Upper lobe of right lung (tissue), 1 donor: ENCODE measurements at regions not wholly inside any gene's neighbourhood (a gene's known extent, or its start where the extent isn't known, plus 50 kb on each side); places are given as distances from the start of the nearest gene placed in this dataset.

Source experiments
- ATAC-seq: fragments of 200-7000 bp; cut with Tn5 transposase; one replicate; pipeline ENCODE4 v1.9.1; 2020; ENCODE audit warnings: mild to moderate bottlenecking, moderate library complexity
- DNase-seq: peaks from one replicate; pipeline ENCODE4 v3.0.0-alpha.2; 2020
- H3K27ac ChIP-seq: fragments of 200-600 bp; one replicate; pipeline ENCODE4 v1.8.0; 2022
- H3K27me3 ChIP-seq: fragments of 200-600 bp; one replicate; pipeline ENCODE4 v1.8.0; 2022; ENCODE audit warnings: mild to moderate bottlenecking
- H3K36me3 ChIP-seq: fragments of 200-600 bp; one replicate; pipeline ENCODE4 v1.8.0; 2022
- H3K4me1 ChIP-seq: fragments of 200-600 bp; one replicate; pipeline ENCODE4 v1.8.0; 2022
- H3K4me3 ChIP-seq: fragments of 200-600 bp; one replicate; pipeline ENCODE4 v1.8.0; 2022; ENCODE audit warnings: mild to moderate bottlenecking
- H3K9me3 ChIP-seq: fragments of 200-600 bp; one replicate; pipeline ENCODE4 v1.8.0; 2022
- intact Hi-C: fragments of 100-400 bp; cut with DNase I; formaldehyde crosslinking; loops from one replicate; pipeline ENCODE4 v1.11.0; 2022
- TF ChIP-seq, protein P1 (sequence below): fragments of 200-600 bp; IDR thresholded peaks from one replicate; pipeline ENCODE4 v1.8.0; 2022; ENCODE audit warnings: antibody characterized with exemption
- donor health status: DM: no; HTN: yes; CAD: no; lungs with severe emphysema.

DNA sequence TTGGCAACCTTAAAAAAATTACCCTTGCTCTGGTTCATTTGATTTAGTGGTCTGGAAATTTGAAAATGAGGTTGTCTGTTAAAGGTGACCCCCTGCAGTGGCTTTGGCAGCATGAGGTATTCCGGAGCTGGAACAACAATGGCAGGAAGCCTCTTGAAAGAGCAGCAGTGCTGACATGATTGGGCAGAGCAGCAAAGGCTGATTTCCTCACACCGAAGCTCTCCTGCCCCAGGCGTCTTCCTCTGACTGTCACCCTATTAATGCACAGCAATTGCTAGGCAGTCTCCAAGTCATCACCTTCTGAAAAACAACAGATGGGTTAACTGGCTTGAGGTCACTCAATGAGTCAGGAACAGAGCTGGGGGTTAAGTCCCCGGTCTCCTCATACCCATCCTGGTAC lies 241.8 kb upstream of the MMS22L start:
- Histone ChIP-seq H3K27me3 (no peaks in the 10 kb centered on the region), H3K4me1 (no peaks in the 10 kb centered on the region), H3K36me3 (no peaks in the 10 kb centered on the region), H3K4me3 (no peak overlapping the region), H3K27ac (no peak overlapping the region), H3K9me3 (no peaks in the 10 kb centered on the region)
- intact Hi-C loops = no loop called here
- no peak for DNase-seq
- ATAC-seq = no peak
- TF ChIP-seq, protein P1, sequence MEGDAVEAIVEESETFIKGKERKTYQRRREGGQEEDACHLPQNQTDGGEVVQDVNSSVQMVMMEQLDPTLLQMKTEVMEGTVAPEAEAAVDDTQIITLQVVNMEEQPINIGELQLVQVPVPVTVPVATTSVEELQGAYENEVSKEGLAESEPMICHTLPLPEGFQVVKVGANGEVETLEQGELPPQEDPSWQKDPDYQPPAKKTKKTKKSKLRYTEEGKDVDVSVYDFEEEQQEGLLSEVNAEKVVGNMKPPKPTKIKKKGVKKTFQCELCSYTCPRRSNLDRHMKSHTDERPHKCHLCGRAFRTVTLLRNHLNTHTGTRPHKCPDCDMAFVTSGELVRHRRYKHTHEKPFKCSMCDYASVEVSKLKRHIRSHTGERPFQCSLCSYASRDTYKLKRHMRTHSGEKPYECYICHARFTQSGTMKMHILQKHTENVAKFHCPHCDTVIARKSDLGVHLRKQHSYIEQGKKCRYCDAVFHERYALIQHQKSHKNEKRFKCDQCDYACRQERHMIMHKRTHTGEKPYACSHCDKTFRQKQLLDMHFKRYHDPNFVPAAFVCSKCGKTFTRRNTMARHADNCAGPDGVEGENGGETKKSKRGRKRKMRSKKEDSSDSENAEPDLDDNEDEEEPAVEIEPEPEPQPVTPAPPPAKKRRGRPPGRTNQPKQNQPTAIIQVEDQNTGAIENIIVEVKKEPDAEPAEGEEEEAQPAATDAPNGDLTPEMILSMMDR = no peak

DNA sequence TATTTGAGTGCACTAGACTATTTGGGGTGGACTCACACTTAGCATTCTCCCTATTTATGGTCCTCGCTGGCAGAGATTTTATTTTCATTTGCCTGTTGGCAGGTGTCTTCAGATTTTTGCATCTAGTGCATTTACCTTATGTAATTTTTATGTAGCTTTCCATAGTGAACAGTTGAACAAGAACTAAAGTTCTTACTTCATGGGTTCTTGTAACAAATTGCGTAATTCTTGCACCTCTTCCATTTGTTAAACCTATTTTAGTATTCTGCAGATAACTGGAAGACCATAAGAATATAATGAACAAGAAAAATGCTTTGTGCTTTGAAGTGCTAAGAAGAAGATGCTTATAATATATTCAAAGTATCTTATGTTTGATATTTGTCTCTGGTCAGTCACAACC lies 252.8 kb upstream of the MMS22L start:
- no peak overlapping the region for H3K4me3 ChIP-seq
- no peak overlapping the region for H3K27ac ChIP-seq
- no peaks in the 10 kb centered on the region for H3K27me3 ChIP-seq
- H3K9me3 ChIP-seq = no peaks in the 10 kb centered on the region
- ATAC-seq (no peak), DNase-seq (no peak)
- H3K4me1 ChIP-seq = no peaks in the 10 kb centered on the region
- intact Hi-C loops = no loop called here
- H3K36me3 ChIP-seq = no peaks in the 10 kb centered on the region
- TF ChIP-seq, protein P1 = no peak

DNA sequence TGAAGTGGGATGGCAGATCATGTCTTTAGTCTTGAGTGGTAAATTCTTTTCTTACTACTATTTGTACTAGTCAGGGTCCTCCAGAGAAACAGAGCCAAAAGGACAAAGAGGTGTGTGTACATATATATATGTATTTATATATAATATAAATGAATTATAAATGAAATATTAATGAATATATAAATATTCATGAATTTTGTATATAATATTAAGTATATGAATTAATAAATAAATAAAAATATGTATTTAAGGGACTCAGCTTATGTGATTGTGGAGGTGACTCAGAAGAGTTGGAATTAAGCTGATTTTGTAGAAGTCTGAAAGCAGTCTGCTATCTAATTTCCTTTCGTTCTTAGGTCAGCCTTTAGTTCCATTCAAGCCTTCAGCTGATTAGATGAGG lies 265.3 kb upstream of the MMS22L start:
- ATAC-seq = no peak
- intact Hi-C loops = no loop called here
- H3K27ac ChIP-seq = no peak overlapping the region
- TF ChIP-seq, protein P1 = no peak
- no peaks in the 10 kb centered on the region for H3K27me3 ChIP-seq
- no peak overlapping the region for H3K4me3 ChIP-seq
- no peaks in the 10 kb centered on the region for H3K36me3 ChIP-seq
- DNase-seq = no peak
- no peaks in the 10 kb centered on the region for H3K9me3 ChIP-seq
- no peaks in the 10 kb centered on the region for H3K4me1 ChIP-seq

GRCh38 chr6:97557355-97557754 lies 274.3 kb upstream of the MMS22L start:
- intact Hi-C loops = no loop called here
- no peaks in the 10 kb centered on the region for H3K9me3 ChIP-seq
- no peaks in the 10 kb centered on the region for H3K4me1 ChIP-seq
- TF ChIP-seq, protein P1 = no peak
- no peak overlapping the region for H3K4me3 ChIP-seq
- no peaks in the 10 kb centered on the region for H3K27me3 ChIP-seq
- DNase-seq (no peak), ATAC-seq (no peak)
- H3K27ac ChIP-seq = no peak overlapping the region
- H3K36me3 ChIP-seq = no peaks in the 10 kb centered on the region

DNA sequence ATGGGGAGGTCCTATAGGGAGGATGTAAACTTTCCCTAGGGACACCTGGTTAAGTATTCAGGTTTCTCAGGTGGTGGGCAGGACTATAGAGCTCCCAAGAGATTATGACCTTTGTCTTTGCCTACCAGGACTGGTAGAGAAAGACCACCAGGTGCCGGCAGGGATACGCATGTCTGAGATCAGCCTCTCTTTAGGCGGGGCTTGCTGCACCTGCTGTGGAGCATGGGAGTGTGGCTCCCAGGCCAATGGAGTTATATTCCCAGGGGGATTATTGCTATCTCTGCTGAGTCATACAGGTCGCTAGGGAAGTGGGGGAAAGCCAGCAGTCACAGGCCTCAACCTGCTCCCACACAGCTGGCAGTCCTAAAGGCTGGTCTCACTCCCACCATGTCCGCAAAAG lies 280.5 kb upstream of the MMS22L start:
- Histone ChIP-seq H3K27ac (no peak overlapping the region), H3K4me3 (no peak overlapping the region), H3K36me3 (no peaks in the 10 kb centered on the region), H3K27me3 (no peaks in the 10 kb centered on the region), H3K9me3 (no peaks in the 10 kb centered on the region), H3K4me1 (no peaks in the 10 kb centered on the region)
- ATAC-seq = no peak
- intact Hi-C loops = no loop called here
- no peak for DNase-seq
- TF ChIP-seq, protein P1 = no peak

- DNase-seq (no peak), ATAC-seq (no peak)
- no peaks in the 10 kb centered on the region for H3K36me3 ChIP-seq
- no peaks in the 10 kb centered on the region for H3K4me1 ChIP-seq
- no peak overlapping the region for H3K27ac ChIP-seq
- no peaks in the 10 kb centered on the region for H3K27me3 ChIP-seq
- no peak overlapping the region for H3K4me3 ChIP-seq
- no peaks in the 10 kb centered on the region for H3K9me3 ChIP-seq
- intact Hi-C loops = no loop called here
- TF ChIP-seq, protein P1 = no peak
Measured at GRCh38 chr6:97572943-97573342, 289.9 kb upstream of the MMS22L start.
